ENCODE measurements at regions not wholly inside any gene's neighbourhood (a gene's known extent, or its start where the extent isn't known, plus 50 kb on each side); places are given as distances from the start of the nearest gene placed in this dataset.
"Not testable (repeated sequence)": the region's sequence is repeated elsewhere in the genome, so short reads cannot be mapped to it uniquely, and the experiment has no call there.

DNA sequence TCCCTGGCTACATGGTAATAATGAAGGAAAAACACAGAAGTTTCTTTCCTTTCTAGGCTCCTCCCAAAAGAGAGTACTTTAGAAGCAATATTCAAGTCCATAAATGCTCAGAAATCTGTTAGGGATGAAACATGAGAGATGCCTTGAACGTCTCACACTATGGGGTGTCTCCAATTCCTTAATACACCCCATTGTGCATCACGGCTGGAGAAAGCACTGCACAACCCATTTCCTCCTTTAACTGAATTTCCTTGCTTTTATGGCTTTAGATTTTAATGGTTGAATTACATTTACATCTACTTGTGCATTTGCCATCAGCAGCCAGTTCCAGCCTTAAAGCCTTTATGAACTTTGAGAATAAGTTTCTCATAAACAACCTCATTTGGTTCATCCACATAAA lies 498.9 kb upstream of the PTBP2 start:
- no peak for DNase-seq

DNA sequence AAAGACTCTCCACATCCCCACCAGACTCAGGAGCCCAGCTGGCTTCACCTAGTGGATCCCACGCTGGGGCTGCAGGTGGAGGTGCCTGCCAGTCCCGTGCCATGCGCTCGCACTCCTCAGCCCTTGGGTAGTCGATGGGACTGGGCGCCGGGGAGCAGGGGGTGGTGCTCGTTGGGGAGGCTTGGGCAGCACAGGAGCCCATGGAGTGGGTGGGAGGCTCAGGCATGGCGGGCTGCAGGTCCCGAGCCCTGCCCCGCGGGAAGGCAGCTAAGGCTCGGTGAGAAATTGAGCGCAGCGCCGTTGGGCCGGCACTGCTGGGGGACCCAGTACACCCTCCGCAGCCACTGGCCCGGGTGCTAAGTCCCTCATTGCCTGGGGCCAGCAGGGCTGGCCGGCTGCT lies 497.4 kb upstream of the PTBP2 start:
- not testable (repeated sequence) for DNase-seq

DNA sequence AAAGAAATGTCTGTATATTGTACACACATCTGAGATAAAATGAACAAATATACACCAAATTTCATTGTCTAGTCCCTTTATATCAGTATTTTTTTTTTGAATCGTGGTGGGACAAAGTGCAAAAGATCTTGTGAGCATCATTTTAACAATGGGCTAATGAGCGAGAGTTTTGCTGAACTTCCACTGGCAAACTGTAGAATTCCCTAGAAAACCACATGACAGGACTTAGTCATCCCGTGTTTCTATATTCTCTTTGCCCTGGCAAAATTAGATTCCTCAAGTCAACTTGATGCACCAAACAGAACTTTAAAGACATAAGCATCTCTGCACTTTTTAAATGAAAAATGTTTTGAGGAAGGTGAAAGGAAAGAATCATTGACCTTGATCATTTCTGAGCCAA lies 488.2 kb upstream of the PTBP2 start:
- no peak for DNase-seq

DNA sequence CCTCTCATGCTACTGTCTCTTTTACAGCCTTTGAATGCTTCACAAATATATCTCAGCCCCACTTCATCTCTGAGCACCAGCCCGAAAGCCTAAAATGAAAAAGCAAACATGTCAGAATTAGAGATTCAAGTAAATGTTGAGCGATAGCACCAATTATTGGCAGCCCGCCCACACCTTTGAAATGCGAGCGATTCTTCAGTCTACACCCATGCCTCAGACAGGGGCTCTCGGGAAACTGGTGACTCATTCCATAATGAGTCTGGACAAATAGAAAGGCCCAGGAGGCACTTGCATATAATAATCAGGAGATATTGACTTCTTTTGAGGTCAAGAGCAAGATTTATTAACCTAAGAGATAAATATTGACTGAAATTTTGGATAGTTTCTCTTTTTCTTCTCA lies 487.3 kb upstream of the PTBP2 start:
- no peak for DNase-seq

DNA sequence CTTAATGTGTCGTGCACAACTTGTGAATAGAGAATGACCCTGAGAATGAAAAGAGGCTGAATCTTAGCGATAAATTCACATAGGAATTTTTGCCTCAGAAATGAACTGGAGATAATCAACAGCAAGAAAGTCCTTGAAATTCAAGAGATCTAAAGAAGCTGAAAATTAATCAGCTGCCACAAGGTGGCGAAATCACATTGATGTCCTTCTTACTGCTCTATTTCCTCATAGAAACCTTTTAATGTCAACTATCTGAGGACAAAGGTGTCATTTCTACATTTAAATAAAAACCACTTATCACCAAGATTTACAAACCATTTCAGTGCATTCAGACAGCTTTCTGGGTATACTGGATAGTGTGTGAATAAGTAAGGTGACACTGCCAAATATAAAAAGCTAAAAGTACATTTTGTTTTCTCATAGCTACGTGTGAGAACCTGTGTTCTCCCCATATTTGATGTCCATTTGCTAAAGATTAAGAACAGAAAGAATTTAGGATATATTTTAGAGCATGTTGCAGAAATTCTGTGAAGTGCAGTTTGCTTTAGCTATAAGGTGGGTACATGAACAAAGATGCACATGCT lies 485.3 kb upstream of the PTBP2 start:
- peak; percentile 90 for DNase-seq

DNA sequence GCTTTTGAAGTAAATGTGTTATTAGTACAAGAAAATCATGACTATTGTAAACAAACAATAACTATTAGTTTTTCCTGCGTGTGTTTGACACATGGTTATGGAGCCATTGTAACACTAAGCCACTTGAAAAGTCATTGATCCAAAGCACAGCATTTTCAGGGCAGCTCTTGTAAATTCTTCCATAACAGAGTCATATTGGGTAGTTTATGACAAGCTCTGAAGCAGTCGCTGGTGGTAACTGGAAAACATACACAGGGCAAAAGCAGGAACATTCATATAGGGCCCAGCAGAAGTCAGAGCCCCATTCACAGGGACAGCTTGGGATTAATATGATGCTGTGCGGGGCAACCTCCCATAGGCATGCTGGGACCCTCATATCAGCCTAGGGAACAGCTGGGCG lies 483.2 kb upstream of the PTBP2 start:
- DNase-seq, result no peak

DNA sequence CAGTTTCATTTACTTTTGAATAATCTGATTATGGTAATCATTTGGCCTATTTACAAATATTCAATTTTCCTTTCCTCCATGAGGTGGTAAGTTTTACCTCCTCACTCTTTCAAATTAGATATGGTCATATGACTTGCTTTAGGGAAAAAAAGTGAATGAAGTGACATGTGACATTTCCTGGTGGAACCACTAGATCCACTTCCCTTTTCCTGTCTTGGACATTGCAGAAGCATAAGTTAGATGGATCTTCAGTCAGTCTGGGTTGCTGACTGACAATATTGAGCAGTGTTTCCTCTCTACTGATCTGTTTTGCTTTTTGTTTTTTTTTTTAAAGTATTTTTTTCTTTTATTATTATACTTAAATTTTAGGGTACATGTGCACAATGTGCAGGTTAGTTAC lies 481.1 kb upstream of the PTBP2 start:
- no peak for DNase-seq

DNA sequence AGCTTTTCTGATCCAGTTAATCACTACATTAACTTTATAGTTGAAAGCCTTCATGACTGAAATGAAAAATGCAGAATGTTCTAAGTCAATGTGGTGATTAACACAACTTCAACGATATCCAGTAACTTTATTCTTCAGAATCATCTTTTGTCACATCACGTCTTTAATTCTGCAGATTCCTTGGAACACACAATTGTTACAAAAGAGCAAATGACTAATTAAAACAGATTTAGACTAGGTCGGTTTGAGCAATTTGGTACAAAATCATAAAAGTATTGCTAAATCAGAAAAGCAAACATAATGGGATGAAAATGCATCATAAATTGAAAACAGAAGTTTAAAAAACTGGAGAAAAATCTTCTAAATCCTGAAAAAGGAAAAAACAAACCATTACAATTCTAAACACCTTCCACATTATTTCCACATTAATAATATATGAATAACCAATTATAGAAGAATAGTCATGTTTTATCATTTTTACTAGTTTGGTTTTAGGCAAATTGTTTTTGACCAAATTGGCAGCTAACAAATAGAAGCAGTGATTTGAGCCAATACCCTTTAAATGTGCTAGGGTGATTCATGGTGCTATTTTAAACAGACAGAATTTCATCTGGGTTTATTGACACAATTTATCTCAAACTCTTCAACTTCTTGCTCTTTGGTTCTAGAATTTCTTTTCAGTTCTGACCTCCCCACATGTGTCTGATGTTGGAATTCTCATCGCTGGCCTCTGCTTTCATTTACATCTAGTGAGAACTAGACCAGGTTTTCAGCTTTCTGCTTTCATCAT lies 468.1 kb upstream of the PTBP2 start:
- no peak for DNase-seq

DNA sequence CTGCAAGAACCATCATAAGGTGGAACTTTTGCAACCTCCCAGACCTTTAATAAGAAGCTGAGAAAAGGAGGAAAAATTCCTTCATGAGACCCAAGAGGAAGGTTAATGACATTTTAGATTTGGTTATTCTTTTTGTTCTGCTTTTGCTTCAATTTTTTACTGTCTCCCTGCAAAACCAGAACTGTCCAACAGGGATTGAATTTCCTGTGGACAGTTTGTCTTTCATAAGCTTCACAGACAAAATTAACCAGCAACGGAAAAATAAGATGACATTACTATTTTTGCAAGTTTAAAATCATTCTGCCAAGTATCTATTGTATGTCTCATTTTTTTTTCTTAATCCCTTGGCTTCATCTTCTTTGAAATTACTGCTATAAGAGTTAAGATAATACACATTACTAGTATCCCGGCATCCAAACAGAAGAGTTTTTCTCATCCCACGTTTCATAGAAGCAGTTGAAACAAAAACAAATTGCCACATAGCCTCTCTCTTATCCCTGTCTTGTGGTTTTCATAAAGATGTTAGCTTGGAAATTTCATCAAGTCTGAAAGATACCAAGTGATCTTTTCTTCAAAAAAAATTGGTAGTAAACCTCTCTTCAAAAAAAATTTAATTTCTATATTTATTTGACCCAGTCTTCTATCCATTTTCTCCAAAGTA lies 465.3 kb upstream of the PTBP2 start:
- DNase-seq, result no peak

DNA sequence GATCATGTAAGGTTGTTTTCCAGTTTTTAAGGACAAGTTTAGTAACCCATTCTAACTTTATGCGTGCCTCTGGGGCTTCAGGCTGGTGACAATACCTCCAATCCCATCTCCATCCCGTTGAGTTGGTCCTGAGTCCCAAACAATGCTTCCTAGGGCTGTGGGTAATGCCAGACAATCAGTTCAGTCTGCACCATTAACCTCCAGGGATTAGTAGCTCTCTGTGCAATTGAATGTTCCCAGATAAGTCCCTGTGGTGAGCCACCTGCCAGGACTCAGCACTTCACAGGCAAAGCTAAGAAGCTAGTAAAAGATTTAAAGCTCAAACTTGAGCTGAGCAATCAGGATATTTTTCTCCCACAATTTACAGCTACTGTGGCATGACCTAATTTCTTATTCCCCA lies 462.2 kb upstream of the PTBP2 start:
- peak; percentile 37 for DNase-seq

DNA sequence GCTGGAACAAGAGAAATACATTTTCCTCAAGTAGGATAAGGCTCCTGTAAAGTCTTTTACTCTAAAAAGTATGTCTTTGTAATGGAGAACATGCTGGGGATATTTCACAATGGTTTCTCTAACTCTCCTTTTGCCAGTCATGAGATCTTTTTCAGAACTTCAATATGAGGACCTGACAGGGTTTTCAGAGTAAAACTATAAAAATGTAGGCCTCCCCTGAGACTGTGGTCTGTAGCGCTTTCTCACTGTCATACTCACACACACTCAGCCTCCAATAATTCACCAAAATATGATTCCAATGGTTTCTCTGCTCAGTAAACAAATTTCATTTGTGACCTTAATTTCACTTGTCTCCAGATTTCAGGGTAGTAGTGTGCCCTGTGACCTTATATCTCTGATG lies 440.1 kb upstream of the PTBP2 start:
- DNase-seq, result no peak

DNA sequence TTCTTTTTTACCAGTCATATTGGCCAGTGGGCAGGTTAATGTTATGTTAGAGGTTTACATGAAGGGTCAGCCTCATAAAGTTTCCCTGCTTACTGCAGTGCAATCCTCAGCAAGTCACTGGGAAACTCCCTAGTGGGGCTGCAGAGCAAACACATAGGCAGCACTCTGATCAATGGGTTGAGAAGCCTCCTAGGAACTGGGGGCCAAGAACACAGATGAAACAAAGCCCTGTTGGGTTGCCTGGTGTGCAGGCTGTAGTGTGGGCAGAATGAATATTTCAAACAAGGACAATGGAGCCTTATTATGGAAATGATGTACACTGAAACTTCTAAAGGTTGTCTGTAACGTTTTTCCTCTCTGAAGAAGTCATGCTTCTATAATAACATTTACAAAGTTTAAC lies 431.6 kb upstream of the PTBP2 start:
- DNase-seq, result no peak

DNA sequence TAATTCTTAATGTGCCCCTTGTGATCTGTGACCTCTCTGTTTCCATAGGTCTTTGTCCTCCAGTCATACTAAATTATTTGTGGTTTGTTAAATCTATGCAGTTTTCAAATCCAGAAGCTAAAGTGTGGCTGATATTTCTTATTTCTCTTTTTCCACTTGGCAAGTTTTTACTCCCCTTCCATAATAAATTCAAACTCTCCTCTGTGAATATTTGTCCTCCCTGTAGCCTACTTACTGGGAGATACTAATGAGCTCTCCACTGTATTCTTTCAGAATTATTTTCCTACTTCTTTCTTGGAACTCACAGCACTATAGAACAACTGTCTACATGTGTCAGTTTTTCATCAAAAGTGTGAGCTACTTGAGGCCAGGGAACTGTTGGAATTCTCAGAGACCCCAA lies 430.8 kb upstream of the PTBP2 start:
- peak; percentile 12 for DNase-seq

DNA sequence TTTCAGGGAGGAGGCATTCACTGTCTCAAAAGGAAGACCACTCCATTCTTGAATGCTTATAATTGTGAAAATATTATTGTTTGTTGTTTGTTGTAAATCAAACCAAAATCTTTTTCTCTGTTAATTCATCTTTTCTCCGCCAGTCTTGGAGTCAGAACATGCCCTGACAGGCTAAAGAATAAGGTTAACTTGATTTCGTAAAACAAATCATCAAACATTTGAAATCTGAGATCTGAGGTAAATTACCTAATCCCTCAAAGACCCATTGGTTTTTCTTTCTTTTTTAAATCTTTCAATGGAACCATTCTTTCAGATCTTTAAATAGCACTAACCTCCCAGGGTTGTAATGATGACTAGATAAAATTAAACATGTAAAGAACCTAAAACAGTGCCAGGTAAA lies 430.1 kb upstream of the PTBP2 start:
- no peak for DNase-seq

DNA sequence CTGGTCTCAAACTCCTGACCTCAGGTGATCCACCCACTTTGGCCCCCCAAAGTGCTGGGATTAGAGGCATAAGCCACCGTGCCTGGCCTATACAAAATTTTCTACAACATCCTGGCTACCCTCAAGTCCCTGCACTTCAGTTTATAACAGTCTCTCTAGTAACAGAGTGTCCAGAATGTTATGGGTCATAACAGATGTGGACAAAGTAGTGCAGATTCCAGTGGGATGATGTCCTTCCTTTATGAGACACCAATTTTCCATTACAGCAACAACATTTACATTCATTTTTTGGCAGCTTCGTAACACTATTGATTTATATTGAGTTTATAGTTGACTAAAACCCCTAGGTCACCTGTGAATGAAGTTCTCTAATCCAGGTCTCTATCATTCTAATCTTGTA lies 429.4 kb upstream of the PTBP2 start:
- DNase-seq, result no peak

DNA sequence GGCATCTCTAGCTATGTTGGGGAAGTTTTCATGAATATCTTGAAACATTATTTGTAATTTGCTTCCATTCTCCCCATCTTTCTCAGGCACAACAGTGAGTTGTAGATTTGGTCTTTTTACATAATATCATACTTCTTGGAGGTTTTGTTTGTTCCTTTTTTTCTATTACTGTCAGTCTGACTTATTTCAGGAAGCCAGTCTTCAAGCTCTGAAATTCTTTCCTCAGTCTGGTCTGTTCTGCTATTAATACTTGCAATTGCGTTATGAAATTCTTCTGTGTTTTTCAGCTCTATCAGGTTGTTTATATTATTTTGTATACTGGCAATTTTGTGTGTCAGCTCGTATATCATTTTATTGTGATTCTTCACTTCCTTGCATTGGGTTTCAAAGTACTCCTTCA lies 424.6 kb upstream of the PTBP2 start:
- no peak for DNase-seq

DNA sequence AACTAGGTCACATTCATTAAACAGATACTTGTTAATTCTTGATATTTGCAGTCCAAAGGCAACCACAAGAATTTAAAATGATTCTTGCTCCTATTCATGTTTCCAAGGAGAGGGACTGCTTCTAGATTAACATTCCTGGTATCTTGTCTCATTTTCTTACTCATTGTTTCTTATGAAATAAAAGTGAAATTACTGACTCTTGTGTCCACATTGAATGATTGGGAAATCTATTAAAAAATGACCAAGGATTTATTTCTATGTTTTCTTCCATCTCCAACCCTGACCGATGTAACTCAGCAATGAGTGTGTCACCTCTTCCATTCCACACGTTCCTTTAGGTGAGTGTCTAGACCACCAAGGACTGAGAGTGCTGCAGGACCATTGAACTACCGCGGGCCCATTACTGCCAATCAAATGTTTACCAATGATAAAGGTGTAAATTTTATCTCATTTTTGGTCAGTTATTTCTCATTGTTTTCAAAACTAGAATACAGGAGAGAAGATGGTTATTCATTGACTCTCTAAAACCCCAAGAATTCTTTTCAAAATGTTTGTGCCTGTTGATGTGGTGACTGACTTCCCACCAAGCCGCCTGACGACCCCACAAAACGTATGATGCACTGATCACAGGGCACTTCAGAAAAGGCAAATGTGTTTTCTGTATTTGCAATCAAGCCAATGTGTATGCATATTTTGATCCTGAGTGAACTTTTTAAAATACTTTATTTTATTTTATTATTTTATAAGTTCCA lies 414.6 kb upstream of the PTBP2 start:
- DNase-seq, result no peak

DNA sequence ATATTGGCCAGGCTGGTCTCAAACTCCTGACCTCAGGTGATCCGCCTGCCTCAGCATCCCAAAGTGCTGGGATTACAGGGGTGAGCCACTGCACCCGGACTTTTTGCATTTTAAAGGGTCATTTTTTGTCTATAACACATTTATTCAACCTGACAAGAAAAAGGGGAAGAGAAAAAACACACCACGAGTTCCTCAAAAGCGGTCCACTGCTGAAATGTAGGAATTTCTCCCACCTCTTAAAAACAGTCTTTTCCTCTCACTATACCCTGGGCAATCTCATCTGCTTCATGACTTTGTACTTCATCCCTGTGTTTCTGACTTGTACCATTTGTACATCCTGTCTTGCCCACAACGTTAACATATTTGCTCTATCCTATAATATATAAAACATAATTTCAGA lies 413.3 kb upstream of the PTBP2 start:
- DNase-seq, result no peak

DNA sequence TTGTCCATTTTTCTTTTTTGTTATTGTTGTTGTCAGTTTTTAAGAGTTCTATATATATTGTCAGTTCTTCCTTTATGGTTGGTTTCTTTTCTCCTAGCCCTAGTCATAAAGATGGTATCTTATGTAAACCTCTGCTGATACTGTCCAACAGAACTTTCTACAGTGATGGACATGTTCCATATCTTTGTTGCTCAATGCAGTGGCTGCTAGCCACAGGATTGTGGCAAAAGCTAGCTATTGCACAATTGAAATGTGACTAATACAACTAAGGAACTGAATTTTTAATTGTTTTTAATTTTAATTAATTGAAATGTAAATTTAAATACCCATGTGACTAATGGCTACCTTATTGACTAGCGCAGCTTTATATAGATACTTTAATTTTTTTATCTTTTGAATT lies 411.8 kb upstream of the PTBP2 start:
- DNase-seq, result no peak

DNA sequence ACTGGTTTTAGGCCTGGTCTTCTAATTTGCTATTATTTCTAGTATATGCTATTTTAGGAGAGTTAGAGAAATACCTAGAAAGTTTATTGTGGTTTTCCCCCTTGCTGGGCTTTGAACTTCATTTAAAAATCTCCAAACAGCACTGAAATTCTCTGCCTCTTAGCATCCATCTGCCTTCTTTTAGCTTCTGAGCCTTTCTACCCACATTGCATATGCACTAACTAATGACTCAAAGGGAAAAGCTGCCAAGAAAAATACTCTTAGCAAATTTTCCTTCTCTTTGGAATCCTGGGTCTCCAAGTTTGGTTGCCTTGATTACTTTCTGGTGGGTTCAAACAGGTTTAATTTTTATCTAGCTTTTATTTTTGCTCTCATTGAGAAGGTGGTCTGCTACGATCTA lies 408.4 kb upstream of the PTBP2 start:
- no peak for DNase-seq

DNA sequence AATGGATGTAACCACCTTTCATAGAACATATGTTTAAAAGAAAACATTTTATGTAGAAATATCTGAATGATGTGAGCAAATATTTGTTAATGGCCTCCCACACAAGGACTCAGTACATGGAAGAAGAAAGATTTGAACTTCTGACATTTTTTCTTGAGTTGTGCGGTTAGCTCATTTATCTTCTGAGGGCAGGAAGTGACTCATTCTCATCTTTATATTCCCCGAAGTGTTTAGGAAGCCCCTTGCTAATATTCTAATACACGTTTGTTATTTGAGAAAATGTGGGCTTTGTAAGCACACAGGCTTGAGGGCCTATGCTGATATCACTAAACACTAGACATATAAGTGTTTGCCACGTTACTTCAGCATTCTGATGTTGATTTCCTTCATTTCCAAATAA lies 392.5 kb upstream of the PTBP2 start:
- DNase-seq, result no peak

DNA sequence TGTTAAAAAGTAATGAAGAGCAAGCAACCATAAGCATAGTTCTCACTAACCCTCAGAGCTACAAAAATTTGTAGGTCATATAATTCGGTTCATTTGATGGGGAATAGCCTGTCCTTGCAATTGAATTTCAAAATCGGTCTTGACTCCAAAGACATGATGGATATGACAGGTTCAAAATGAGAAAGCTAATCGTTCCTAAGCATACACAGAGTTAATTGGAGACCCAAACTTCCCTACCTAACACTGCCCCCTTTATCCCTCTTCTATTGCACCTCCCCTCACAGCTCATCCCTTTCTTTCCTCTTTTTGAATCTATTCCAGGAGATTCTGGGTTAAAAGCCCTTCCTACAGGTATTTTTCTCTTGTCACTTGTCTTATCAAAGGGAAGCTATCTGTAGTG lies 390.0 kb upstream of the PTBP2 start:
- peak; percentile 86 for DNase-seq

DNA sequence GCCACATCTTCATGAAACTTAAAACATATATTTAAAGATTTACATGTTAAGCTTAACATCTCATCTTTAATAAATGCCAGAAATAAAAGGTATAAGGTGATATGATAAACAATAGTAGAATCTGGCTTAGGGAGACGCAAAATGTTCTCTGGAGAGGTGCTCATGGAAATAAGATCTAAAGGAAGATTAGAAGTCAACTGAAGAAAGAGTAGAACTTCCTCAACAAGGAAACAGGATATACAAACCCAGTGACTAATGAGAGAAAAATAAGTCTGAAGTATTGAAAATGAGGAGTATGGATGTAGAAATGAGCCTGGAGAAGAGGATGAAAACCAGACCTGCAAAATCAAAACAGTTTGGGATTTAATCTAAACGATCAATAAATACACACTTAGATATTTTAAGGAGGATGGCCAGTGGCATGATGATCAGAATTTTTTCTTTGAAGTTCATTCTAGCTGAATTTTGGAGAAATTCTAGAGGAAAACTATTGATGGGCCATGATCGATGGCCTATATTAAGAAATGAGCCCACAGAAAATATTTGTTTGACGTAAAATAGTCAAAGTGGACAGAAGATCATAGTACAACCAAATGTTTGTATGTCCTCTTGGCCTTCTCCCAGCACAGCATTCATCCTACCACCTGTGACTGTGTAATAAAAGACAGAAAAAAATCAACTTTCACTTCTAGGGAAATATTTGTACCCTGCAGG lies 387.9 kb upstream of the PTBP2 start:
- DNase-seq, result no peak
